Ovary (tissue), 3 donors: ENCODE measurements at regions not wholly inside any gene's neighbourhood (a gene's known extent, or its start where the extent isn't known, plus 50 kb on each side); places are given as distances from the start of the nearest gene placed in this dataset.

Experiments used
- CTCF ChIP-seq, 3 donors: fragments of 450-650 bp in 2 of 3; fragments of 200-600 bp in 1 of 3; IDR thresholded peaks; one replicate each; pipeline versions ENCODE4 v1.5.1 to v1.8.0; 2016 to 2022; ENCODE audit warnings: antibody characterized with exemption in 3 of 3, mild to moderate bottlenecking in 1 of 3
- EP300 ChIP-seq: sonication (generic); formaldehyde crosslinking; IDR thresholded peaks from one replicate; pipeline ENCODE4 v1.6.1; 2017; ENCODE audit warnings: antibody characterized with exemption
- POLR2A ChIP-seq: fragments of 450-650 bp; IDR thresholded peaks from one replicate; pipeline ENCODE4 v1.6.1; 2017; ENCODE audit warnings: antibody characterized with exemption, mild to moderate bottlenecking, moderate library complexity
- donor health status: DM: no; HTN: no; CAD: no.

GRCh38 chr1:36602184-36602583 lies 119.5 kb upstream of the CSF3R start:
- TF ChIP-seq CTCF (IDR thresholded peaks at IDR 0.05) (no peak), POLR2A (no peak), EP300 (no peak)
